Daoy (cell line): ENCODE measurements at regions not wholly inside any gene's neighbourhood (a gene's known extent, or its start where the extent isn't known, plus 50 kb on each side); places are given as distances from the start of the nearest gene placed in this dataset.
A peak's percentile ranks its signal among the peaks of the same experiment; 100 is the strongest.

Experiments used
- DNase-seq: peaks from one replicate; pipeline ENCODE4 v3.0.0-alpha.2; 2015; ENCODE audit warnings: low read depth

GRCh38 chr7:114755856-114756255, 166.0 kb upstream of the MDFIC start:
- DNase-seq = no peak

GRCh38 chr7:114758661-114759227, 163.2 kb upstream of the MDFIC start:
- DNase-seq = no peak

GRCh38 chr7:114759347-114760062, 162.4 kb upstream of the MDFIC start:
- DNase-seq = peak; percentile 19

- no peak for DNase-seq
Observed at GRCh38 chr7:114760477-114760876, 161.4 kb upstream of the MDFIC start.

- no peak for DNase-seq
Observed at GRCh38 chr7:114761973-114762372, 159.9 kb upstream of the MDFIC start.

GRCh38 chr7:114765331-114766040, 156.4 kb upstream of the MDFIC start:
- DNase-seq = no peak

- no peak for DNase-seq
Observed at GRCh38 chr7:114766041-114766356, 155.9 kb upstream of the MDFIC start.

- no peak for DNase-seq
Observed at GRCh38 chr7:114777288-114777687, 144.6 kb upstream of the MDFIC start.

- no peak for DNase-seq
Observed at GRCh38 chr7:114783508-114783907, 138.4 kb upstream of the MDFIC start.

- no peak for DNase-seq
Observed at GRCh38 chr7:114784177-114784576, 137.7 kb upstream of the MDFIC start.

- DNase-seq = no peak
Observed at GRCh38 chr7:114784746-114785145, 137.1 kb upstream of the MDFIC start.

- DNase-seq = no peak
Observed at GRCh38 chr7:114785496-114785895, 136.4 kb upstream of the MDFIC start.

- no peak for DNase-seq
Observed at GRCh38 chr7:114786455-114786854, 135.4 kb upstream of the MDFIC start.

GRCh38 chr7:114787556-114787955, 134.3 kb upstream of the MDFIC start:
- no peak for DNase-seq

GRCh38 chr7:114788706-114789105, 133.2 kb upstream of the MDFIC start:
- no peak for DNase-seq

GRCh38 chr7:114789161-114789560, 132.7 kb upstream of the MDFIC start:
- DNase-seq = no peak

- DNase-seq = peak; percentile 77
Observed at GRCh38 chr7:114789871-114790311, 132.0 kb upstream of the MDFIC start.

GRCh38 chr7:114790521-114790920, 131.4 kb upstream of the MDFIC start:
- no peak for DNase-seq

GRCh38 chr7:114791771-114792170, 130.1 kb upstream of the MDFIC start:
- no peak for DNase-seq

- DNase-seq = no peak
Observed at GRCh38 chr7:114793155-114793845, 128.6 kb upstream of the MDFIC start.

- DNase-seq = no peak
Observed at GRCh38 chr7:114795475-114795874, 126.4 kb upstream of the MDFIC start.

GRCh38 chr7:114799628-114800028, 122.3 kb upstream of the MDFIC start:
- no peak for DNase-seq

GRCh38 chr7:114802632-114803031, 119.3 kb upstream of the MDFIC start:
- DNase-seq = no peak
